ENCODE measurements at regions not wholly inside any gene's neighbourhood (a gene's known extent, or its start where the extent isn't known, plus 50 kb on each side); places are given as distances from the start of the nearest gene placed in this dataset.

DNA sequence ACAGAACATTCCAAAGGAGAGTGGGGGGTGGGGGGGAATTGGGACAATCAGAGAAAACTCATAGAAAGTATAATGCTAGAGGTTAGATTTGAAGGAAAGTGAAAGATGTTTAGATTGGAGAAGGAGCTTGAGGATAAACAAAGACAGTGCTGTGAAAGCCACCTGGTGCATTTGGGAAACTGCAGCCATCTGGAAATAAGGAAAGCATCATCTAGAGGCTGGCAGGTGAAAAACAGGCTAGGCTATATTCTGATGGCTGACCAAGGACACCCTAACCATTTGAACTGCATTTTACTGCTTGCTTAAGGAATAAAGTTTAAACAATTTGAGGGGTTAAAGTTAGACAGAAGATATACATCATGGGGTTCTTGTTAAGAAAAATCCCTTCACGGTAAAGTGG, 296.4 kb downstream of the CETN3 start:
- TF ChIP-seq, protein P1, sequence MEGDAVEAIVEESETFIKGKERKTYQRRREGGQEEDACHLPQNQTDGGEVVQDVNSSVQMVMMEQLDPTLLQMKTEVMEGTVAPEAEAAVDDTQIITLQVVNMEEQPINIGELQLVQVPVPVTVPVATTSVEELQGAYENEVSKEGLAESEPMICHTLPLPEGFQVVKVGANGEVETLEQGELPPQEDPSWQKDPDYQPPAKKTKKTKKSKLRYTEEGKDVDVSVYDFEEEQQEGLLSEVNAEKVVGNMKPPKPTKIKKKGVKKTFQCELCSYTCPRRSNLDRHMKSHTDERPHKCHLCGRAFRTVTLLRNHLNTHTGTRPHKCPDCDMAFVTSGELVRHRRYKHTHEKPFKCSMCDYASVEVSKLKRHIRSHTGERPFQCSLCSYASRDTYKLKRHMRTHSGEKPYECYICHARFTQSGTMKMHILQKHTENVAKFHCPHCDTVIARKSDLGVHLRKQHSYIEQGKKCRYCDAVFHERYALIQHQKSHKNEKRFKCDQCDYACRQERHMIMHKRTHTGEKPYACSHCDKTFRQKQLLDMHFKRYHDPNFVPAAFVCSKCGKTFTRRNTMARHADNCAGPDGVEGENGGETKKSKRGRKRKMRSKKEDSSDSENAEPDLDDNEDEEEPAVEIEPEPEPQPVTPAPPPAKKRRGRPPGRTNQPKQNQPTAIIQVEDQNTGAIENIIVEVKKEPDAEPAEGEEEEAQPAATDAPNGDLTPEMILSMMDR (IDR thresholded peaks at IDR 0.05): no peak
- TF ChIP-seq EP300 (IDR thresholded peaks at IDR 0.05): no peak
- TF ChIP-seq POLR2A (IDR thresholded peaks at IDR 0.05): no peak
